Esophagus muscularis mucosa (tissue), 4 donors: ENCODE measurements at regions not wholly inside any gene's neighbourhood (a gene's known extent, or its start where the extent isn't known, plus 50 kb on each side); places are given as distances from the start of the nearest gene placed in this dataset.

Source experiments
- DNase-seq: peaks from one replicate; pipeline ENCODE4 v3.0.0-alpha.2; 2017; ENCODE audit errors: extremely low spot score
- H3K27ac ChIP-seq, 4 donors: fragments of 200-600 bp; sonication (generic); replicated peaks in 1 of 4; 1 replicate in 3 of 4; 2 replicates in 1 of 4; pipeline ENCODE4 v1.5.1; 2016 to 2019; ENCODE audit warnings: mild to moderate bottlenecking in 1 of 4
- H3K27me3 ChIP-seq, 4 donors: fragments of 200-600 bp; sonication (generic); one replicate each; pipeline versions ENCODE4 v1.5.1 to v1.6.0; 2016 to 2019
- H3K36me3 ChIP-seq, 4 donors: fragments of 200-600 bp; sonication (generic); one replicate each; pipeline ENCODE4 v1.5.1; 2016 to 2019
- H3K4me1 ChIP-seq, 4 donors: fragments of 200-600 bp; sonication (generic); one replicate each; pipeline ENCODE4 v1.5.1; 2016 to 2019
- H3K4me3 ChIP-seq, 4 donors: fragments of 200-600 bp; sonication (generic); 1 replicate in 2 of 4; 2 replicates in 2 of 4; pipeline ENCODE4 v1.5.1; 2016 to 2019; ENCODE audit warnings: mild to moderate bottlenecking in 4 of 4, moderate library complexity in 1 of 4
- H3K9me3 ChIP-seq, 4 donors: fragments of 200-600 bp; sonication (generic); 1 replicate in 3 of 4; 2 replicates in 1 of 4; pipeline ENCODE4 v1.5.1; 2016 to 2019
- CTCF ChIP-seq, 3 experiments: fragments of 200-600 bp in 2 of 3; fragments of 450-650 bp in 1 of 3; sonication (generic) in 2 of 3; IDR thresholded peaks; one replicate each; pipeline ENCODE4 v1.5.1; 2017 to 2019; ENCODE audit warnings: antibody characterized with exemption in 3 of 3, mild to moderate bottlenecking in 2 of 3, moderate library complexity in 1 of 3
- EP300 ChIP-seq: sonication (generic); formaldehyde crosslinking; IDR thresholded peaks from one replicate; pipeline ENCODE4 v1.6.1; 2017; ENCODE audit warnings: antibody characterized with exemption
- POLR2A ChIP-seq: fragments of 450-650 bp; IDR thresholded peaks from one replicate; pipeline ENCODE4 v1.6.1; 2017; ENCODE audit warnings: antibody characterized with exemption, moderate library complexity, mild to moderate bottlenecking, low read depth
- POLR2AphosphoS5 ChIP-seq, 2 donors: sonication (generic); formaldehyde crosslinking; IDR thresholded peaks; one replicate each; pipeline ENCODE4 v1.6.1; 2017; ENCODE audit warnings: antibody characterized with exemption in 2 of 2
- WGBS: methylation state at CpG from one replicate; pipeline ENCODE4 v1.1.5; 2018; 5-methylcytosine and 5-hydroxymethylcytosine counted together
- intact Hi-C: fragments of 100-400 bp; cut with DNase I; formaldehyde crosslinking; loops from one replicate; pipeline ENCODE4 v1.15.1; 2023

DNA sequence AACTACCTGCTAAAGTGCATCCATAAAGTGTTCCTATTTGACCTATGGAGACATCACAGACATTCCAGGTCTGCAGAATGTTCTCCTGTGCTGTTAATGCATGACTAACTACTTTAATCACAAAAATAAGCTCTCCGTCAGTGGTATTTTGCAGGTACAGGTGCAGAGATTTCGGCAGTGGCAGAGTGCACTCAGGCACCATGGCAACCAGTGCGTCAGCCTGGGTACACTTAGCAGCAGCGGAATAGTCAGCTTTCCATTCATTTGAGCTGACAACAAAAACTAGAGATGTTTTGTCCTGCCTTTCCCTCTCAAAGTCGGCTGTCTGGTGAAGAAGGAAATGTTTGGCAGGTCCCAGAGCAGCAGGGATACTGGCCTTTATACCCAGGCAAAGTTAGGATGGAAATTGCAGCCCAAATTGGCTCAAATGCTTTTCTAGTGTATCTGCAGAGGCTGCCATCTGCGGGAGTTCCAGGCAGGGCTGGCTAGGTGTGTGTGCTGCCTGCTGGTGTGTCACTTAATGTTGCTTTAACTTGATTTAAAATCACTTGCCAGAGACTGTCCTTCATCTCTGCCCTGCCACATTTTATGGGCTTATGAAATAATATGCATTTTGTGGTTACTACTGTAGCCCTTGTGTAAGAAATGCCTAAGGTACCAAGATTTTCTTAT, 195.8 kb downstream of the RAP2A start:
- no peak for DNase-seq
- no peak for TF ChIP-seq CTCF (IDR thresholded peaks at IDR 0.05)
- no peak for TF ChIP-seq EP300
- no peak for TF ChIP-seq POLR2AphosphoS5 (IDR thresholded peaks at IDR 0.05)
- TF ChIP-seq POLR2A, result no peak
- 72% methylated on average over 6 of the region's 6 CpGs for WGBS

DNA sequence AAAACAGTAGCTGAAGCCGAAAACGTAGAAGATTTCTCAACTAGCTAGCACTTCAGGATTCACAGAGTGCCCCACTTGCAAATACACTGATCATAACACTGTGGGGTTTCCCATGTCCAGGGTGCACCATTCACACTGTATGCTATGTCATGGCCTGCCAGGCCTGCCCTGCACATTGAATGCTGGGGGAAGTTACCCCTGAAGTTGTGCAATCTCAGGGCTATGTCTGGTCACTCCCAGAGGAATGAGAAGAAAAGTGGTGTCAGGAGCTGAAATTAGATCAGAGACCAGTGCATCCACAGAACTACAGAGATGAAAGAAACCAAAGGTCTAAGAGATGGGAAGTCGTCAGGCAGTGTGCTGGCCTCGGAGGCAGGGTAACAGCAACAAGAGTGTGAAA, 196.8 kb downstream of the RAP2A start:
- peaks cover 0 to 22% (median 10%) of the 10 kb centered on the region in 4 donors for H3K9me3 ChIP-seq
- TF ChIP-seq POLR2A (no peak), CTCF (IDR thresholded peaks at IDR 0.05) (no peak), EP300 (no peak), POLR2AphosphoS5 (IDR thresholded peaks at IDR 0.05) (no peak)
- no peaks in the 10 kb centered on the region for H3K36me3 ChIP-seq
- H3K4me3 ChIP-seq, result no peak overlapping the region
- WGBS, result 85% methylated on average over 4 of the region's 4 CpGs
- intact Hi-C loops, result no loop called here
- H3K27me3 ChIP-seq, result no peaks in the 10 kb centered on the region
- H3K27ac ChIP-seq, result no peak overlapping the region
- H3K4me1 ChIP-seq, result peaks cover 0 to 8% (median 4%) of the 10 kb centered on the region in 4 donors
- no peak for DNase-seq

More for the DNA sequence above, 195.8 kb downstream of the RAP2A start:
- Histone ChIP-seq H3K4me1 (peaks cover 0 to 8% (median 4%) of the 10 kb centered on the region in 4 donors), H3K4me3 (no peak overlapping the region), H3K36me3 (no peaks in the 10 kb centered on the region), H3K27ac (no peak overlapping the region), H3K9me3 (peaks cover 0 to 22% (median 10%) of the 10 kb centered on the region in 4 donors), H3K27me3 (no peaks in the 10 kb centered on the region)
- intact Hi-C loops, result no loop called here

DNA sequence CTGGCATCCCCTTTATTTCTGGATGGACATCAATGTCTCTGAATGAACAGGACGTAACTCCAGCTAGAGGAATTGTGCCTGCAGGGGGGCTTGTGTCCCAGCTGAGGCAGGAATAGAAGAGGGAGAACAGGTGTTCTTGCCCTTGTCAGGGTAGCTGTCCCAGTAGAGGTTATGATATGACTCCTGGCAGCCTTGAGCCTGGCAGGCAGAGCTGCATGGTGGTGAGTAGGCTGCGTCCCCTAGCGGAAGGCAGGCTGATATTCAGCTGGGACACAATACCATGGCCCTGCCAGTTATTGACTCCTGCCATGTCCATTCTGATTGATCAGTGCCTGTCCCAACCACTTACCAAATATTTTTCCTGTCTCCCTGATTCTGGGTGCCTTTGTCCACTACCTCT, 197.2 kb downstream of the RAP2A start:
- no peak overlapping the region for H3K27ac ChIP-seq
- no peaks in the 10 kb centered on the region for H3K27me3 ChIP-seq
- DNase-seq, result no peak
- peaks cover 0 to 8% (median 4%) of the 10 kb centered on the region in 4 donors for H3K4me1 ChIP-seq
- WGBS, result 65% methylated on average over 3 of the region's 3 CpGs
- intact Hi-C loops, result no loop called here
- no peak for TF ChIP-seq EP300
- TF ChIP-seq CTCF (IDR thresholded peaks at IDR 0.05), result no peak
- TF ChIP-seq POLR2A, result no peak
- H3K9me3 ChIP-seq, result peaks cover 0 to 22% (median 10%) of the 10 kb centered on the region in 4 donors
- H3K36me3 ChIP-seq, result no peaks in the 10 kb centered on the region
- no peak overlapping the region for H3K4me3 ChIP-seq

GRCh38 chr13:97639236-97639635, 205.3 kb downstream of the RAP2A start:
- H3K27ac ChIP-seq, result no peak overlapping the region
- H3K4me1 ChIP-seq, result no peaks in the 10 kb centered on the region
- no peaks in the 10 kb centered on the region for H3K27me3 ChIP-seq
- H3K4me3 ChIP-seq, result no peak overlapping the region
- TF ChIP-seq CTCF (IDR thresholded peaks at IDR 0.05) (no peak), EP300 (no peak)
- DNase-seq, result no peak
- H3K9me3 ChIP-seq, result no peaks in the 10 kb centered on the region
- H3K36me3 ChIP-seq, result no peaks in the 10 kb centered on the region
- intact Hi-C loops, result no loop called here

- 88% methylated on average over 2 of the region's 2 CpGs for WGBS
- intact Hi-C loops, result no loop called here
- Histone ChIP-seq H3K36me3 (no peaks in the 10 kb centered on the region), H3K27ac (no peak overlapping the region), H3K9me3 (no peaks in the 10 kb centered on the region), H3K4me1 (no peaks in the 10 kb centered on the region), H3K27me3 (no peaks in the 10 kb centered on the region), H3K4me3 (no peak overlapping the region)
- no peak for DNase-seq
- no peak for TF ChIP-seq POLR2A
- no peak for TF ChIP-seq POLR2AphosphoS5 (IDR thresholded peaks at IDR 0.05)
- no peak for TF ChIP-seq CTCF (IDR thresholded peaks at IDR 0.05)
- no peak for TF ChIP-seq EP300
These were observed 206.3 kb downstream of the RAP2A start for GRCh38 chr13:97640268-97640667.
